Smooth muscle cell (in vitro differentiated cells): ENCODE measurements at regions not wholly inside any gene's neighbourhood (a gene's known extent, or its start where the extent isn't known, plus 50 kb on each side); places are given as distances from the start of the nearest gene placed in this dataset.
A peak's percentile ranks its signal among the peaks of the same experiment; 100 is the strongest.

Experiments
- DNase-seq: peaks from one replicate; lab custom pipeline; 2025; ENCODE audit not compliant: unreplicated experiment; lab: John Stamatoyannopoulos, UW
- H2AFZ ChIP-seq: fragments of 200-600 bp; sonication (generic); 2 replicates; pipeline ENCODE4 v1.6.0; 2016; ENCODE audit warnings: antibody characterized with exemption, low read depth, mild to moderate bottlenecking
- H3F3A ChIP-seq: fragments of 200-600 bp; sonication (generic); 2 replicates; pipeline ENCODE4 v1.6.0; 2017; ENCODE audit warnings: antibody characterized with exemption, low read depth
- H3K27ac ChIP-seq: fragments of 200-600 bp; sonication (generic); 2 replicates; pipeline ENCODE4 v1.5.1; 2016; ENCODE audit warnings: low read depth, mild to moderate bottlenecking
- H3K27me3 ChIP-seq: fragments of 200-600 bp; sonication (generic); 2 replicates; pipeline ENCODE4 v1.6.1; 2016; ENCODE audit warnings: low read depth, mild to moderate bottlenecking
- H3K36me3 ChIP-seq: fragments of 200-600 bp; sonication (generic); 2 replicates; pipeline ENCODE4 v1.5.1; 2016; ENCODE audit warnings: low read depth
- H3K4me1 ChIP-seq: fragments of 200-600 bp; sonication (generic); 2 replicates; pipeline ENCODE4 v1.5.1; 2016; ENCODE audit warnings: low read depth
- H3K4me2 ChIP-seq: fragments of 200-600 bp; sonication (generic); 2 replicates; pipeline ENCODE4 v1.6.0; 2016; ENCODE audit warnings: mild to moderate bottlenecking
- H3K4me3 ChIP-seq: fragments of 200-600 bp; sonication (generic); 2 replicates; pipeline ENCODE4 v1.5.1; 2016; ENCODE audit warnings: mild to moderate bottlenecking
- H3K79me2 ChIP-seq: fragments of 200-600 bp; sonication (generic); 2 replicates; pipeline ENCODE4 v1.6.0; 2016; ENCODE audit warnings: low read depth, mild to moderate bottlenecking
- H3K9ac ChIP-seq: fragments of 200-600 bp; sonication (generic); 2 replicates; pipeline ENCODE4 v1.6.0; 2016; ENCODE audit warnings: low read depth
- H3K9me3 ChIP-seq: fragments of 200-600 bp; sonication (generic); replicated peaks from 2 replicates; pipeline ENCODE4 v1.5.1; 2016; ENCODE audit warnings: low read depth
- H4K20me1 ChIP-seq: fragments of 200-600 bp; sonication (generic); 2 replicates; pipeline ENCODE4 v1.6.0; 2016; ENCODE audit warnings: low read depth
- WGBS: methylation state at CpG from one replicate; pipeline ENCODE4 v1.1.7; 2016; ENCODE audit warnings: low lambda C conversion rate; 5-methylcytosine and 5-hydroxymethylcytosine counted together
- TF ChIP-seq, protein P1 (sequence below): fragments of 200-600 bp; sonication (generic); IDR thresholded peaks from 2 replicates; pipeline ENCODE4 v1.5.1; 2017; ENCODE audit warnings: borderline replicate concordance, mild to moderate bottlenecking, antibody characterized with exemption; ENCODE audit not compliant: insufficient read depth, poor library complexity, severe bottlenecking

DNA sequence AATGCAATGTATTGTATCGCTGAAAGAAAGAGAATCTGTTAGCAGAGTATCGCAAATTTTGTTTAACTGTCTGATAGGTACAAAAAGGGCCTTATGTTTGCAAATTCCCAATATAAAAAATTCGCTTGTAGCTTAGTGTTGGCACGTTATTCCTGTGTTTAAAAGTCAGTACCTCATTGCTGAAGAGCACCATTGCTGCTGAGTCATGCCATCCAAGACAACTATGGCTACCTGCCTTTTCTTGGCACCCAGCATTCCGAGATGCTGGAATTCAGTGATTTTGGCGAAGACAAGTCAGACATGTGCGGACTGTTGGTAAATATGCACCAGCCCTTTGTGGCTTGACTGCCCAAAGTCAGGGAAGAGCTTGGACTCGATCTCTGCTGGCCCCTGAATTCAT, 149.5 kb upstream of the EEA1 start:
- TF ChIP-seq, protein P1, sequence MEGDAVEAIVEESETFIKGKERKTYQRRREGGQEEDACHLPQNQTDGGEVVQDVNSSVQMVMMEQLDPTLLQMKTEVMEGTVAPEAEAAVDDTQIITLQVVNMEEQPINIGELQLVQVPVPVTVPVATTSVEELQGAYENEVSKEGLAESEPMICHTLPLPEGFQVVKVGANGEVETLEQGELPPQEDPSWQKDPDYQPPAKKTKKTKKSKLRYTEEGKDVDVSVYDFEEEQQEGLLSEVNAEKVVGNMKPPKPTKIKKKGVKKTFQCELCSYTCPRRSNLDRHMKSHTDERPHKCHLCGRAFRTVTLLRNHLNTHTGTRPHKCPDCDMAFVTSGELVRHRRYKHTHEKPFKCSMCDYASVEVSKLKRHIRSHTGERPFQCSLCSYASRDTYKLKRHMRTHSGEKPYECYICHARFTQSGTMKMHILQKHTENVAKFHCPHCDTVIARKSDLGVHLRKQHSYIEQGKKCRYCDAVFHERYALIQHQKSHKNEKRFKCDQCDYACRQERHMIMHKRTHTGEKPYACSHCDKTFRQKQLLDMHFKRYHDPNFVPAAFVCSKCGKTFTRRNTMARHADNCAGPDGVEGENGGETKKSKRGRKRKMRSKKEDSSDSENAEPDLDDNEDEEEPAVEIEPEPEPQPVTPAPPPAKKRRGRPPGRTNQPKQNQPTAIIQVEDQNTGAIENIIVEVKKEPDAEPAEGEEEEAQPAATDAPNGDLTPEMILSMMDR: no peak
- H2AFZ ChIP-seq: no peak overlapping the region
- WGBS: 95% methylated on average over 8 of the region's 8 CpGs
- no peaks in the 10 kb centered on the region for H3K27me3 ChIP-seq
- H3K79me2 ChIP-seq: no peaks in the 10 kb centered on the region
- H3K4me2 ChIP-seq: no peak overlapping the region
- peaks cover 10% of the 10 kb centered on the region for H3K4me1 ChIP-seq
- no peaks in the 10 kb centered on the region for H3K9me3 ChIP-seq
- no peaks in the 10 kb centered on the region for H3F3A ChIP-seq
- no peak overlapping the region for H3K4me3 ChIP-seq
- no peak overlapping the region for H3K9ac ChIP-seq
- no peak for DNase-seq
- H3K27ac ChIP-seq: no peak overlapping the region
- no peaks in the 10 kb centered on the region for H3K36me3 ChIP-seq
- H4K20me1 ChIP-seq: no peaks in the 10 kb centered on the region

- Histone ChIP-seq H3K27me3 (no peaks in the 10 kb centered on the region), H4K20me1 (no peaks in the 10 kb centered on the region), H3K79me2 (no peaks in the 10 kb centered on the region), H3K9ac (no peak overlapping the region), H3K36me3 (no peaks in the 10 kb centered on the region), H2AFZ (no peak overlapping the region), H3K4me1 (peaks cover 10% of the 10 kb centered on the region), H3K4me2 (no peak overlapping the region), H3K4me3 (no peak overlapping the region), H3K27ac (no peak overlapping the region), H3F3A (no peaks in the 10 kb centered on the region), H3K9me3 (no peaks in the 10 kb centered on the region)
- TF ChIP-seq, protein P1: no peak
- no peak for DNase-seq
- WGBS: 94% methylated on average over 3 of the region's 3 CpGs
Measured at GRCh38 chr12:93079271-93079670, 150.2 kb upstream of the EEA1 start.

DNA sequence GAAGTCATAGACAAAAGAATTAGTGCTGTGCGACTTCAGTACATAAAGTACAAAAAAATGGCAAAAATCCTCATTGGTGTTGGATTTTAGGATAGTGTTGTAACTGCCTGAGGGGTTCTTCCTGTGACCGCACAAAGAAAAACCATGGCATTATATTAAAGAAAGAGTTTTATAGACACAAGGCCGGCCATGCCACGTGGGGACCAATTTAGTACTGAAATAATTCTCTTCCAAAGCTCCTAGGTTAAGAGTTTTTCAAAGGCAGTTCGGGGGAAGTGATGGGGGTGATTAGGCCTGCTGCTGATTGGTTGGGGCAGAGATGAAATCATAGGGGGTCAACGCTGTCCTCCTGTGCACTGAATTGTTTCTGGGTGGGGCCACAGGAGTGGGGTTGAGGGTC, 150.9 kb upstream of the EEA1 start:
- H3K27me3 ChIP-seq: no peaks in the 10 kb centered on the region
- H3K4me3 ChIP-seq: no peak overlapping the region
- TF ChIP-seq, protein P1: no peak
- no peak for DNase-seq
- 62% methylated on average over 6 of the region's 6 CpGs for WGBS
- no peaks in the 10 kb centered on the region for H3K79me2 ChIP-seq
- peak overlapping the region; percentile 43 for H3K4me2 ChIP-seq
- H4K20me1 ChIP-seq: no peaks in the 10 kb centered on the region
- no peaks in the 10 kb centered on the region for H3K36me3 ChIP-seq
- peaks cover 10% of the 10 kb centered on the region for H3K4me1 ChIP-seq
- H3F3A ChIP-seq: no peaks in the 10 kb centered on the region
- no peak overlapping the region for H2AFZ ChIP-seq
- no peak overlapping the region for H3K9ac ChIP-seq
- no peaks in the 10 kb centered on the region for H3K9me3 ChIP-seq
- no peak overlapping the region for H3K27ac ChIP-seq

DNA sequence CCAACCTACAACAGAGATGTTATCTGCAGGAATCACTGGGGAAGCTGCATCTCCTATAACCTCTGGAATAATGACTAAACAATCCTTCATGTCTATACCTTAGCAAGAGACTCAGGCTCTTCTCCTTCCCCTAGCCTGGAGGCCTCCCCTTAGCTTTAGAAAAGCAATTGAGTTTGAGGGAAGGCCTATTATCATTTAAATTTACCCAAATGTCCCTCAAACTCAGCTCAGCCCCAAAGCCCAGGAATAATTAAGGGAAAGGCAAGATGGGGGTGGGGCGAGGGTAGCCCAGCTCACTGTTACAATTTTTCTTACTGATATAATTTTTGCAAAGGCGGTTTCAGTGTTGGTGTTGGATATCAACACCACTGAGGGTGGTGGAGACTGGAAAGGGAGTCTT, 151.4 kb upstream of the EEA1 start:
- TF ChIP-seq, protein P1: no peak
- Histone ChIP-seq H3K9ac (no peak overlapping the region), H3K27me3 (no peaks in the 10 kb centered on the region), H3K4me1 (peaks cover 10% of the 10 kb centered on the region), H3K4me2 (peak overlapping the region; percentile 43), H3K4me3 (no peak overlapping the region), H3K36me3 (no peaks in the 10 kb centered on the region), H3K9me3 (no peaks in the 10 kb centered on the region), H4K20me1 (no peaks in the 10 kb centered on the region), H3F3A (no peaks in the 10 kb centered on the region), H2AFZ (no peak overlapping the region), H3K27ac (peak overlapping the region; percentile 61), H3K79me2 (no peaks in the 10 kb centered on the region)
- WGBS: 63% methylated on average over 2 of the region's 2 CpGs
- DNase-seq: no peak
